ENCODE measurements at regions not wholly inside any gene's neighbourhood (a gene's known extent, or its start where the extent isn't known, plus 50 kb on each side); places are given as distances from the start of the nearest gene placed in this dataset.

GRCh38 chr20:6654513-6655252, 112.8 kb upstream of the BMP2 start:
- H2BK15ac ChIP-seq (ENCODE audit: low read length): no peak overlapping the region
- no peak overlapping the region for H2BK120ac ChIP-seq (replicated peaks; ENCODE audit: low read depth, low read length)
- no peak overlapping the region for H3K4me3 ChIP-seq (ENCODE audit: extremely low read depth in 1 of 4, insufficient read depth in 2 of 4, low read depth in 3 of 4, low read length in 4 of 4)
- no peaks in the 10 kb centered on the region for H3K79me1 ChIP-seq (ENCODE audit: low read depth, low read length)
- H3K4me1 ChIP-seq (replicated peaks in 1 of 4; ENCODE audit: control insufficient read depth in 3 of 4, insufficient read depth in 4 of 4, low read length in 3 of 4): no peaks in the 10 kb centered on the region
- no peak overlapping the region for H3K23ac ChIP-seq (ENCODE audit: insufficient read length)
- H3K18ac ChIP-seq (ENCODE audit: extremely low read depth, low read length): no peak overlapping the region
- no peaks in the 10 kb centered on the region; the same call in 1 of the 2 replicates for H3K23me2 ChIP-seq (ENCODE audit: low read depth, low read length)
- no peaks in the 10 kb centered on the region for H3K27me3 ChIP-seq (replicated peaks in 1 of 4; ENCODE audit: control insufficient read depth in 3 of 4, extremely low read depth in 1 of 4, insufficient read depth in 3 of 4, low read length in 3 of 4)
- H2BK12ac ChIP-seq (ENCODE audit: low read depth, low read length): no peak overlapping the region
- H2BK20ac ChIP-seq (ENCODE audit: low read length): no peak overlapping the region; the same call in 1 of the 2 replicates
- H2BK5ac ChIP-seq (ENCODE audit: low read depth, low read length): peak overlapping the region; percentile 53; the same call in 1 of the 2 replicates
- ChIA-PET POLR2A (ENCODE audit: partially characterized antibody) (no interaction called here), CTCF (ENCODE audit: partially characterized antibody) (interaction anchor here (0.9 to 1.2 kb wide), 4 partner anchors 11 to 111 kb away, joined by 3 to 5 read pairs (median 4); no protein-coding TSS in a partner anchor)
- H3K27ac ChIP-seq (ENCODE audit: low read depth, low read length): no peak overlapping the region
- no peak overlapping the region for H3K14ac ChIP-seq (ENCODE audit: insufficient read length)
- H3K36me3 ChIP-seq (ENCODE audit: control insufficient read depth in 2 of 4, insufficient read depth in 4 of 4, low read length in 3 of 4): no peaks in the 10 kb centered on the region
- H3K9ac ChIP-seq (replicated peaks in 1 of 4; ENCODE audit: extremely low read depth in 1 of 4, low read depth in 3 of 4, low read length in 3 of 4): no peak overlapping the region
- H2AK5ac ChIP-seq (ENCODE audit: low read depth, low read length): no peak overlapping the region
- FAIRE-seq (no peak), DNase-seq (ENCODE audit: low read depth in 1 of 2, low spot score in 2 of 2) (no peak)
- WGBS, 2 experiments (ENCODE audit: extremely low coverage in 1 of 2, insufficient coverage in 1 of 2, insufficient read length in 1 of 2, insufficient replicate concordance in 2 of 2, low coverage in 1 of 2, low lambda C conversion rate in 2 of 2, missing lambda C conversion rate in 1 of 2): 81% methylated on average over 10 of the region's 10 CpGs; no CpG with 5 or more reads in 1 of the 2 experiments
- H4K91ac ChIP-seq (replicated peaks; ENCODE audit: insufficient read length, low read length): no peak overlapping the region
- H4K8ac ChIP-seq (ENCODE audit: extremely low read depth, insufficient read depth, low read length): no peak overlapping the region
- no peak overlapping the region for H3K4ac ChIP-seq (replicated peaks; ENCODE audit: insufficient read length, low read depth, low read length)
- H3K79me2 ChIP-seq (ENCODE audit: control insufficient read depth in 1 of 2, insufficient read depth in 2 of 2, low read length in 2 of 2): no peaks in the 10 kb centered on the region
- no peak overlapping the region for H3K4me2 ChIP-seq (ENCODE audit: insufficient read depth in 1 of 2, low read depth in 2 of 2, low read length in 2 of 2)
- H4K5ac ChIP-seq (ENCODE audit: insufficient read length, low read depth, low read length): no peak overlapping the region
- peak overlapping the region; percentile 41 for H2AFZ ChIP-seq (ENCODE audit: low read length)
- no peaks in the 10 kb centered on the region for H3K9me3 ChIP-seq (ENCODE audit: insufficient read depth in 2 of 2, low read depth in 1 of 2, low read length in 1 of 2)
- H4K20me1 ChIP-seq (replicated peaks in 1 of 2; ENCODE audit: control insufficient read depth in 1 of 2, insufficient read depth in 2 of 2, low read length in 2 of 2): no peaks in the 10 kb centered on the region
- H3K56ac ChIP-seq (replicated peaks; ENCODE audit: insufficient read length, low read depth, low read length): no peak overlapping the region
- TF ChIP-seq SAP30 (IDR thresholded peaks at IDR 0.05; ENCODE audit: insufficient read depth, insufficient replicate concordance, low read length) (no peak), TAF7 (optimal IDR thresholded peaks at IDR 0.05; ENCODE audit: borderline replicate concordance, low read depth, low read length) (no peak), YY1 (IDR thresholded peaks at IDR 0.05; ENCODE audit: low read depth, low read length) (no peak), JUND (IDR thresholded peaks at IDR 0.05; ENCODE audit: low read length) (no peak), SRF (IDR thresholded peaks at IDR 0.05; ENCODE audit: low read depth, low read length) (no peak), BACH1 (IDR thresholded peaks at IDR 0.05; ENCODE audit: low read length) (no peak), SIX5 (IDR thresholded peaks at IDR 0.05; ENCODE audit: low read depth, low read length) (no peak), JUN (IDR thresholded peaks at IDR 0.05; ENCODE audit: low read depth, low read length) (no peak), KDM1A (IDR thresholded peaks at IDR 0.05; ENCODE audit: borderline replicate concordance, low read length) (no peak), SIN3A (conservative IDR thresholded peaks at IDR 0.05 in 1 of 2, IDR thresholded peaks at IDR 0.05 in 1 of 2; ENCODE audit: low read depth in 1 of 2, low read length in 2 of 2) (no peak), POU5F1 (IDR thresholded peaks at IDR 0.05; ENCODE audit: low read depth, low read length) (no peak), SUZ12 (IDR thresholded peaks at IDR 0.05; ENCODE audit: low read length) (no peak)
- TF ChIP-seq, protein P1, sequence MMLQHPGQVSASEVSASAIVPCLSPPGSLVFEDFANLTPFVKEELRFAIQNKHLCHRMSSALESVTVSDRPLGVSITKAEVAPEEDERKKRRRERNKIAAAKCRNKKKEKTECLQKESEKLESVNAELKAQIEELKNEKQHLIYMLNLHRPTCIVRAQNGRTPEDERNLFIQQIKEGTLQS (IDR thresholded peaks at IDR 0.05; ENCODE audit: insufficient read depth, low read depth, low read length): no peak
